ELR (cell line): ENCODE measurements at regions not wholly inside any gene's neighbourhood (a gene's known extent, or its start where the extent isn't known, plus 50 kb on each side); places are given as distances from the start of the nearest gene placed in this dataset.

ENCODE experiments used
- DNase-seq: peaks from one replicate; pipeline ENCODE4 v3.0.0-alpha.2; 2015; ENCODE audit warnings: low read depth

GRCh38 chr15:39313881-39314280, 267.0 kb upstream of the THBS1 start:
- no peak for DNase-seq

- no peak for DNase-seq
Observed at GRCh38 chr15:39315206-39315850, 265.6 kb upstream of the THBS1 start.

GRCh38 chr15:39317225-39317624, 263.7 kb upstream of the THBS1 start:
- no peak for DNase-seq

GRCh38 chr15:39318231-39318630, 262.6 kb upstream of the THBS1 start:
- DNase-seq: no peak

GRCh38 chr15:39320355-39320754, 260.5 kb upstream of the THBS1 start:
- no peak for DNase-seq

- peak; percentile 29 for DNase-seq
Observed at GRCh38 chr15:39320886-39321285, 260.0 kb upstream of the THBS1 start.

GRCh38 chr15:39321977-39322376, 258.9 kb upstream of the THBS1 start:
- no peak for DNase-seq

- no peak for DNase-seq
Observed at GRCh38 chr15:39323157-39323556, 257.7 kb upstream of the THBS1 start.

- DNase-seq: no peak
Observed at GRCh38 chr15:39323706-39324105, 257.2 kb upstream of the THBS1 start.

- no peak for DNase-seq
Observed at GRCh38 chr15:39326306-39326975, 254.4 kb upstream of the THBS1 start.

- no peak for DNase-seq
Observed at GRCh38 chr15:39327005-39327730, 253.7 kb upstream of the THBS1 start.

- no peak for DNase-seq
Observed at GRCh38 chr15:39330061-39330460, 250.8 kb upstream of the THBS1 start.

- no peak for DNase-seq
Observed at GRCh38 chr15:39331584-39331983, 249.3 kb upstream of the THBS1 start.

- peak; percentile 15 for DNase-seq
Observed at GRCh38 chr15:39332846-39333245, 248.0 kb upstream of the THBS1 start.

GRCh38 chr15:39333393-39333792, 247.5 kb upstream of the THBS1 start:
- no peak for DNase-seq

- DNase-seq: no peak
Observed at GRCh38 chr15:39333896-39334295, 247.0 kb upstream of the THBS1 start.

GRCh38 chr15:39336926-39337325, 244.0 kb upstream of the THBS1 start:
- no peak for DNase-seq

GRCh38 chr15:39338251-39338650, 242.6 kb upstream of the THBS1 start:
- DNase-seq: no peak

- DNase-seq: no peak
Observed at GRCh38 chr15:39340903-39341645, 239.8 kb upstream of the THBS1 start.

GRCh38 chr15:39344662-39345141, 236.2 kb upstream of the THBS1 start:
- peak; percentile 20 for DNase-seq

- DNase-seq: no peak
Observed at GRCh38 chr15:39345176-39345575, 235.7 kb upstream of the THBS1 start.

- DNase-seq: no peak
Observed at GRCh38 chr15:39347453-39347852, 233.4 kb upstream of the THBS1 start.
